HG02970 (cell line): ENCODE measurements at regions not wholly inside any gene's neighbourhood (a gene's known extent, or its start where the extent isn't known, plus 50 kb on each side); places are given as distances from the start of the nearest gene placed in this dataset.

ENCODE experiments used
- ATAC-seq: cut with Tn5 transposase; IDR thresholded peaks from one replicate; pipeline ENCODE4 v1.9.1; 2021; ENCODE audit warnings: mild to moderate bottlenecking, moderate library complexity, moderate number of reproducible peaks; ENCODE audit not compliant: unreplicated experiment, low FRiP score

- ATAC-seq = no peak
Measured at GRCh38 chr18:8942909-8943545, 159.5 kb upstream of the NDUFV2 start.

DNA sequence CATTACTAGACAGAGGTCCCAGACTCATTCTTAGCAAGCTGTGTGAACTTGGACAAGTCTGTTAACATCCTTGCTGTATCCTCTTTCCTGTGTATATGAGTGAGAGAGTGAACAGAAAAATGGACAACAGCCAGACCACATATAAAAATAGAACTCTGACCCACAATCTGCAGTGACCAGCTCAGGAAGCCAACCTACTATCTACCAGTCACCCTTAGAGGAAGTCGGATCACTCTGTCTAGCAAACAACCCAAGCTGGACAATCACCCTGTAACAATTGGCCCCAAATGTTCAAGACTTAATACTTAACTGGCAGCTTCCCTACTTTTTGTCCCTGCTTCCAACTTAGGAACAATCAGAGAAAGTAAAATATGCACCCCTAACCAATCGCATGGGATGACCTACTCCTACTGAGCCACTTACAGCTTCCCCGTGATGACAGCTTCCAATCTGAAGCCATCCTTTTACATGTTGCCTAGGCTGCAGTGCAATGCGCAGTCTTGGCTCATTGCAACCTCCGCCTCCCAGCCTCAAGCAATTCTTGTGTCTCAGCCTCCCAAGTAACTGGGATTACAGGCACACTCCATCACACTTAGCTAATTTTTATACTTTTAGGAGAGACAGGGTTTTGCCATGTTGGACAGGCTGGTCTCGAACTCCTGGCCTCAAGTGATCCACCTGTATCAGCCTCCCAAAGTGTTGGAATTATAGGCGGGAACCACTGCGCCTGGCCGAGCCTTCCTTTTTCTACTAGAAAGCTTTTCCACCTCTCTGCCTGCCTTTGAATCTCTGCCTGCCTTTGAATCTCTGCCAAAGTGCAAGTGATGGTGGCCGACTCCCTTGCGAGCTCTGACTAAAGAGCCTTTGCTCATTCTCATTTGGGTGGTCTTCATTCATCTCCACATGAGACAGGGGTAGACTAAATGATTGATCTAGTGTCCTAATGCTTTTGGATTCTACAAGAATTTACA lies 158.3 kb upstream of the NDUFV2 start:
- no peak for ATAC-seq

GRCh38 chr18:8944871-8945245 lies 157.6 kb upstream of the NDUFV2 start:
- no peak for ATAC-seq

DNA sequence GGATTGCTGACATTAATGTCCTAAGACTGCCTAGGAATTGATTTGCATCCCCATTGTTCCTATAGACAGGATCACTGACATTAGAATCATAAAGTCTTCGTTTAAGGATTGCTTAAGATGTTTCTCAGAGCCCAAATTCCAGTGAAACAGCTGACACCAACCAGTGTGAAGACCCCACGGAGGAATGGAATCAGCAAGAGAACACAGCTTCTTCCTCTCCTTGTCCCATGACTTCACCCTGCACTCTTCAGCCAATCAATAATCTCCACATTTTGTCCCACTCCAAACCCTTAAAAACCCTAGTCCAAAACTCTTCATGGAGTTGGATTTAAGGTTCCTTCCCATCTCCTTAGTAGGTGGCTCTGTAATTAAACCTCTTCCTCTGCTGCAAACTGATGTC lies 157.0 kb upstream of the NDUFV2 start:
- ATAC-seq = no peak

GRCh38 chr18:8946066-8946838 lies 156.2 kb upstream of the NDUFV2 start:
- ATAC-seq = no peak

GRCh38 chr18:8947566-8947965 lies 154.9 kb upstream of the NDUFV2 start:
- ATAC-seq = no peak

DNA sequence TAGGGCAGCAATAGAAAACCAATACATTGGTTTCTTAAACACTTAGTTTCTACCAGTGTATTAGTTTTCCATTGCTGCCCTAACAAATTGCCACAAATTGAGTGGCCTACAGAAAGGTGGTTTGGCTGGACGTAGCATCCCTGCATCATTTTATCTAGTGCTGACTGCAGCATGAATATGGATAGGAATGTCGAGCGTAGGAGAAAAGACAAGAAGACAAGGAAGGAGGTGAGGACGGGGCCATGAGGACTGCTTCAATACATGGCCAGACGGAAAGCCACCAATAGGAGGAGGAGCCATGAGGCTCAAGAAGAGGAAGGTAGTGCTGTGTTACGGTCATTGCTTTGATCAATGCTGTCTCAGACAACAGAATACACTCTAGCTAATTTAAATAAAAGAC lies 154.5 kb upstream of the NDUFV2 start:
- ATAC-seq = no peak

- no peak for ATAC-seq
Measured at GRCh38 chr18:8948471-8949149, 153.9 kb upstream of the NDUFV2 start.

DNA sequence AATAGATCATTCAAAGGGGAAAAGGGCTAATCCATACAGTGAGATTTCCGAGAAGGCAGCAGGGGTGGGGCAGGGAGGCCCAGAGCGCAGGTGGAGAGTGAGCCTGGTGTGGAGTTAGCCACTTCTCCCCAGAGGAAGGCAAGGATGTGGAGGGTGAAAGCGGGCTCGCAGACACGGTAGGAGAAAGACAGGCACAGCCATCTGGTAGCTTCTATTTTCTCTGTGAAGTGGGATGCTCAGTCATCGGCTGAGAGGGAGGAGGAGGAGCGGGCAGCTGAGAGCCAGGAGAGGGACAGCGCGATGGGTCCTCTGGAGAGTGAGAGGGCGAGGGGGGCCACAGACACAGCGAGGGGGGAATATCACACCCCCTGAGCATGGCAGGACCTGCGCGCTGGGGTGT lies 153.3 kb upstream of the NDUFV2 start:
- ATAC-seq = no peak

DNA sequence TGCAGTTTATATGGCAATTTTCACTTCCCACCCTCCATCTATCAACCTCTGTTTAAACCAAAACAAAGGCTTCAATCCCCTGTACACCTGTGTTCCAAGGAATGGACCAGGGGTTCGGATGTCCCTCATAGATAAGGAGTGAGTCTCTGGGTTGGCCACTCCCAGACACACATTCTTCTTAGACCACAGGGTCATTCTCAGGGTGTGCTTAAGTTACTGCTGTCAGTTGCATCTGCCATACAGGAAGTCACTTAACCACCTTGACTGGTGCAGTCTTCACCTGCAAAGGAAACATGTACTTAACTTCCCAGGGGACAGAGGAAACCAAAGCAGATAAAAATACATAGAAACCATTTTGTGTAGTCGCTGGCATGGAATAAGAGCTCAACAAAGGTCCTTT lies 151.0 kb upstream of the NDUFV2 start:
- ATAC-seq = peak; percentile 51

- ATAC-seq = no peak
Measured at GRCh38 chr18:8952174-8952573, 150.3 kb upstream of the NDUFV2 start.

DNA sequence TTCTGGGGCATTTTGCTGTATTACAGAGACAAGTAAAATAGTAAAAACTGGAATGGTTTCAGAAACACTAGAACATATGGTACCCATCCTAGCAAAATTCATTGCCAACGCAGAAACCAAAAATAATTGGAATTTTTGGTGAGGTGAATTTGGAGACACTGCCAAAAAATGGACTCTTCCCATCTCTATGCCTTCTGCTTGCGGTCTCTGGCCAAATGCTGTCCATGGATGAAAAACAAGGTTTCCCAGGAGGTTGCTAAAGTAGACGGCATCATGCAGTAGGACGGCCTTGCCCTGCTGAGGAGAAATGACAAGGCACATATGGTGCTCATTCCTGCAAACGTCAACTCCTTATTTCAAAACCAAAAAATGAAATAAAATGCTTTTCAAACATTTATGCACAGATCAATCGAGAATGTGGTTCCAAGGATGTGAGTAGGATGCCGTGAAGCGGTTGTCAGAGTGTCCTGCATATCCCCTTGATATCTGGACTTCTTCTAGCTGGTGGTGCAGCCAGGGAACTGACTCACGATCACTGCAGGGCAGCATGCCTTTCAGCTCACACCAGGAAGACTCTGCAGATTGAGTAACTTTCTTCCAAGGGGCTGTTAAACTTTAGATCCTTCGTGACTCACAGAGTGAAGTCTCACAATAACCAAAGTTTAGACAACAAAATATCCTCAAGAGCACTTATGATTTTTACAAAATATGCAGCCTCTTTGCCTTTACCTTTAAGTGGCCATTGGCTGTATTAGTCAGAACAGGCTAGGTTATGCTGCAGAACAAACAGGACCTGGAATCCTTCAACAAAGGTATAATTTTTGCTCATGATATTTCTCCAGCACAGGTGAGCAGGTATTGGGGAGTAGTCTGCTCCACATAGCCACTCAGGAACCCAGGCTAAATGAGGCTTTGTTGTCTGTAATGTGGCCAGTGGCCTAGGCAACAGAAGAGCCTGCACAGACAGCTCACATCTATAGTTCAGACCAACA lies 149.4 kb upstream of the NDUFV2 start:
- ATAC-seq = no peak

- ATAC-seq = no peak
Measured at GRCh38 chr18:8957731-8958130, 144.8 kb upstream of the NDUFV2 start.

GRCh38 chr18:8958660-8959059 lies 143.8 kb upstream of the NDUFV2 start:
- no peak for ATAC-seq

- ATAC-seq = no peak
Measured at GRCh38 chr18:8959551-8960135, 142.9 kb upstream of the NDUFV2 start.

DNA sequence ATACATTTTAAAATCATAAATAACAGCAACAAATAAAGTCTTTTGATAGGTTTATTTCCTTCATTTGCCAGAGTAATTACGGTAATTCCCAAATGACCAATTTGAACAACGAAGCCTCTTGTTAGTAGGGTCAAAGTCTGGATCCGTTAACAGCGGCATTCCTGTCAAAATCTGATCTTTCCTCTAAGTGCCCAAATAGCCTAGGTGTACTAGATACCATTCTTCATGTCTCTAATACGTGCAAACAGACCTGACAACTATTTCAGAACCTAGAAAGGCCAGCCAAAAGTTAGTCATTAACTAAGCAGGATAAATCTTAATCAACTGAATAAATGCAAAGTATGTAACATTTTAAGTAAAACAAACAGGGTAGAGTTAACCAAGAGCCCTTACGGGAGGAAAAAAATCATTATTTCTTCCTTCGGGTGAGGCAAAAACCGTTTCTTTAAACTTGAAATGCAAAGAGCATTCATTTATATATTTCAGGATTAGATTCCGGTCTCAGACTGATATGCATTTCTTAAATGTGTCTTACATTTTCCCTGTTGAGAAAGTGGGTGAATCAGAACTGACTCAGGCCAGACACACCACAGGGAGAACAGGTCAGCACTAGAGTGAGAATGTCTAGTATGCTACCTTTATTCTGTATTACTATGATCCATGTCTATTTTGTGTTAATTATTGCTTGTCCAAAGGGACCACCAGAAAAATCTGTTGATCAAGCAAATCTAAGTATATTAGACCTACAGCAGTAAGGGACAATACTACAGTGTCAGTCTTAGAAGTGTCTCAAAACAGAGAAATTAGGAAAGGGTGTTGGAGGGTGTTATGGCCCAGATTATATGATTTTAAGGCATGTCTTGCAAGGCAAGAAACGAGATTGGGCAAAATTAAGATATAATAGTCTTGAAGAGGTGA lies 141.5 kb upstream of the NDUFV2 start:
- no peak for ATAC-seq

GRCh38 chr18:8962192-8962779 lies 140.2 kb upstream of the NDUFV2 start:
- ATAC-seq = no peak
